HEK293 (cell line): ENCODE measurements at regions not wholly inside any gene's neighbourhood (a gene's known extent, or its start where the extent isn't known, plus 50 kb on each side); places are given as distances from the start of the nearest gene placed in this dataset.

ENCODE experiments used
- ELK4 ChIP-seq: IDR thresholded peaks from 2 replicates; pipeline ENCODE4 v1.6.1; 2011; ENCODE audit warnings: mild to moderate bottlenecking, low read depth, low read length, borderline replicate concordance
- OSR2 ChIP-seq: fragments of 450-650 bp; formaldehyde crosslinking; IDR thresholded peaks from 2 replicates; pipeline ENCODE4 v1.5.1; 2016; ENCODE audit warnings: missing biosample characterization, missing genetic modification characterization
- REST ChIP-seq: fragments of 450-650 bp; formaldehyde crosslinking; IDR thresholded peaks from 2 replicates; pipeline ENCODE4 v1.5.1; 2016; ENCODE audit warnings: missing biosample characterization, missing genetic modification characterization
- TSHZ1 ChIP-seq: fragments of 450-650 bp; formaldehyde crosslinking; IDR thresholded peaks from 2 replicates; pipeline ENCODE4 v1.5.1; 2016; ENCODE audit warnings: missing biosample characterization, missing genetic modification characterization, borderline replicate concordance
- WT1 ChIP-seq: fragments of 450-650 bp; formaldehyde crosslinking; IDR thresholded peaks from 2 replicates; pipeline ENCODE4 v1.5.1; 2016; ENCODE audit warnings: missing biosample characterization, missing genetic modification characterization
- YY1 ChIP-seq: fragments of 450-650 bp; formaldehyde crosslinking; IDR thresholded peaks from 2 replicates; pipeline ENCODE4 v1.5.1; 2018; ENCODE audit warnings: missing biosample characterization, missing genetic modification characterization
- ZBTB21 ChIP-seq: fragments of 450-650 bp; formaldehyde crosslinking; IDR thresholded peaks from 2 replicates; pipeline ENCODE4 v1.5.1; 2017; ENCODE audit warnings: missing biosample characterization, missing genetic modification characterization
- ZBTB26 ChIP-seq: fragments of 450-650 bp; formaldehyde crosslinking; optimal IDR thresholded peaks from 2 replicates; pipeline ENCODE3; 2016; ENCODE audit warnings: missing biosample characterization, mild to moderate bottlenecking, missing genetic modification characterization
- ZBTB49 ChIP-seq: fragments of 450-650 bp; formaldehyde crosslinking; IDR thresholded peaks from 2 replicates; pipeline ENCODE4 v1.5.1; 2016; ENCODE audit warnings: missing biosample characterization, missing genetic modification characterization, low read depth
- ZFP69B ChIP-seq: fragments of 450-650 bp; formaldehyde crosslinking; IDR thresholded peaks from 2 replicates; pipeline ENCODE4 v1.5.1; 2016; ENCODE audit warnings: missing biosample characterization, missing genetic modification characterization
- ZNF114 ChIP-seq: fragments of 450-650 bp; formaldehyde crosslinking; IDR thresholded peaks from 2 replicates; pipeline ENCODE4 v1.5.0; 2017; ENCODE audit warnings: missing biosample characterization, missing genetic modification characterization
- ZNF148 ChIP-seq: fragments of 450-650 bp; formaldehyde crosslinking; IDR thresholded peaks from 2 replicates; pipeline ENCODE4 v1.5.0; 2017; ENCODE audit warnings: missing biosample characterization, missing genetic modification characterization, borderline replicate concordance
- ZNF76 ChIP-seq: fragments of 450-650 bp; formaldehyde crosslinking; IDR thresholded peaks from 2 replicates; pipeline ENCODE4; 2016; ENCODE audit warnings: low read depth, missing biosample characterization, missing genetic modification characterization, borderline replicate concordance
- TF ChIP-seq, protein P1 (sequence below): fragments of 450-650 bp; formaldehyde crosslinking; IDR thresholded peaks from 2 replicates; pipeline ENCODE4 v1.5.1; 2016; ENCODE audit warnings: missing biosample characterization, missing genetic modification characterization

DNA sequence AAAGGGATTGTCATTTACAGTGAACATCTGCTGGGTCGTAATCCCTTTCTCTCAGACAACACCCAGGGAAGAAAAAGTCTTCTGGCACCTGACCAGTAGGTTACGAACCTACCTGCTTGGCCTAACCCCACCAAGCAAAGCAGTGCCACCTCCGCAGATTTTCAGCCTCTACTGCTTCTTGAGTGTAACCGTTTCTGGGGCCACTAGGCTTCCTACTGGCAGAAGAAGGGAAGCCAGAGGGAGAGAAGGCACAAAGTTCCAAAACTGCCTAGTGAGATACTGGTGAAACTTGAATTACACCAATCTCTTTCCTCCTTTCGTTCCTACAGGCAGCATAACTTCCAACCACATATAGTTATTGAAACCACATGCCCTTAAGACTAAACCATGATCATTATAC is 383.6 kb downstream of the BCAT1 start:
- TF ChIP-seq ZNF148 (tag by site-specific recombination) (no peak), ZBTB26 (tag by site-specific recombination) (no peak), ZBTB49 (no peak), ZNF114 (tag by site-specific recombination) (no peak), ZNF76 (tag by site-specific recombination) (no peak), WT1 (tag by site-specific recombination) (no peak), ELK4 (no peak), TSHZ1 (tag by site-specific recombination) (no peak), YY1 (tag by site-specific recombination) (no peak), OSR2 (tag by site-specific recombination) (no peak), REST (tag by site-specific recombination) (no peak), ZBTB21 (tag by site-specific recombination) (no peak), ZFP69B (no peak)
- TF ChIP-seq, protein P1, sequence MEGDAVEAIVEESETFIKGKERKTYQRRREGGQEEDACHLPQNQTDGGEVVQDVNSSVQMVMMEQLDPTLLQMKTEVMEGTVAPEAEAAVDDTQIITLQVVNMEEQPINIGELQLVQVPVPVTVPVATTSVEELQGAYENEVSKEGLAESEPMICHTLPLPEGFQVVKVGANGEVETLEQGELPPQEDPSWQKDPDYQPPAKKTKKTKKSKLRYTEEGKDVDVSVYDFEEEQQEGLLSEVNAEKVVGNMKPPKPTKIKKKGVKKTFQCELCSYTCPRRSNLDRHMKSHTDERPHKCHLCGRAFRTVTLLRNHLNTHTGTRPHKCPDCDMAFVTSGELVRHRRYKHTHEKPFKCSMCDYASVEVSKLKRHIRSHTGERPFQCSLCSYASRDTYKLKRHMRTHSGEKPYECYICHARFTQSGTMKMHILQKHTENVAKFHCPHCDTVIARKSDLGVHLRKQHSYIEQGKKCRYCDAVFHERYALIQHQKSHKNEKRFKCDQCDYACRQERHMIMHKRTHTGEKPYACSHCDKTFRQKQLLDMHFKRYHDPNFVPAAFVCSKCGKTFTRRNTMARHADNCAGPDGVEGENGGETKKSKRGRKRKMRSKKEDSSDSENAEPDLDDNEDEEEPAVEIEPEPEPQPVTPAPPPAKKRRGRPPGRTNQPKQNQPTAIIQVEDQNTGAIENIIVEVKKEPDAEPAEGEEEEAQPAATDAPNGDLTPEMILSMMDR (tag by site-specific recombination) = no peak
